HG03439 (cell line): ENCODE measurements at regions not wholly inside any gene's neighbourhood (a gene's known extent, or its start where the extent isn't known, plus 50 kb on each side); places are given as distances from the start of the nearest gene placed in this dataset.
"Not testable (repeated sequence)": the region's sequence is repeated elsewhere in the genome, so short reads cannot be mapped to it uniquely, and the experiment has no call there.

Experiments
- ATAC-seq: cut with Tn5 transposase; IDR thresholded peaks from one replicate; pipeline ENCODE4 v1.9.1; 2021; ENCODE audit warnings: mild to moderate bottlenecking, moderate library complexity; ENCODE audit not compliant: unreplicated experiment

DNA sequence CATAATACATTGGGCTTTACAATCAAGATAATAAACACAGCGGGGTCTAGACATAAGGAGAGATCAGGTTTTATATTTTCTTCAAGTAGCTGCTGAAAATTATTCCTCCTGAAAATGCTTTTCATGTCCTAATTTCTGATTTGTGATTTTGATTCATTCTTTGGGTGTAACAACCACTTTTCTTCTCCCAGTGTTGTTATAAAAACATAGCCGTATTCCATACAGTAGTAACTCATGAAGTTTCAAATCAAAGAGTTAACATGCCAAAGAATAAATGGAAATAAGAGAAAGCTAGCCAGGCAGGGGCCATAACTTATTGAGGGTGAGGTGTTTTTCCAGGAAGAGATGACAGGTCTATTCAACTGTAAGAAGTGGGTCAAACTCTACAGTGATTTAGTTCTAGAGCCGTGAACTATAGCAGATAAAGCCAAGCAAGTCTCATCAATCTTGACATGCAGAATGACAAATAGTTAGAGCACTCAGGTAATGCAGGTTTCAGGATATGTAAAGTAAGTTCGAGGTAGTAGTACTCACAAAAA, 934.4 kb upstream of the SLITRK1 start:
- no peak for ATAC-seq

DNA sequence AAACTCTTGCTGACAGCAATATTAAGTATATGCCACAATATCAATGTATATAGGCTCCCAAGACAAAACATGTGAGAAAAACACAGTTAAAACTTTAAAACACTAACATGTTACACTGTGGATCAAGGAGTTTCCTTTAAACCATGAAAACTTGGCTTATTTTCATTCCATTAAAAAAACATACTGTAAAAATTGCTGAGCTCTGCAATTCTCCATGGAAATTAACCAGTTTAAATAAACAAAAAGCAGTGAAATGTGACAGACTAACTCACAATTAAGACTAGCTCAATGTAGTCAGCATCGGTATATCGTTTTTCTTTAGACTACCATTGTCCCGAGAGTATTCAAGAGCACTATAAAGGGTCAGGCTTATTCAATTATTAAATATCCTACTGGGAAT, 930.5 kb upstream of the SLITRK1 start:
- ATAC-seq: no peak

DNA sequence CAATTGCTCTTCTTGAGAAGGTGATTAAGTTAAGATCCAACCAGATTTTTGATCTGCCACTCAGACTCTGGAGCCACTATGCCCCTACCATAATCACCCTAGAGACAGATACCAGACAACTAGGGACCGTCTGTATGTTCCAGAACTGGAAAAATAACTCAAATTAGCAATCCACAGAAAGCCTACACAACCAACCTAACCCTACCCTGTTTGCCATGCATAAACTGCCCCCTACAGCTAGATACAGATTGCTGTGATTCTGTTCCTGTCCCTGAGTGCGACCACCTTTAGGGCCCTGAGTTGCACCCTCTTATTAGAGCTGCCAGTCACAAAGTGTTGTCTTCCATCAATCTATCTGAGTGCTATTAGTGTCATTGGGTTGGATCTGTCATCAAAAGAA, 929.8 kb upstream of the SLITRK1 start:
- ATAC-seq: no peak

DNA sequence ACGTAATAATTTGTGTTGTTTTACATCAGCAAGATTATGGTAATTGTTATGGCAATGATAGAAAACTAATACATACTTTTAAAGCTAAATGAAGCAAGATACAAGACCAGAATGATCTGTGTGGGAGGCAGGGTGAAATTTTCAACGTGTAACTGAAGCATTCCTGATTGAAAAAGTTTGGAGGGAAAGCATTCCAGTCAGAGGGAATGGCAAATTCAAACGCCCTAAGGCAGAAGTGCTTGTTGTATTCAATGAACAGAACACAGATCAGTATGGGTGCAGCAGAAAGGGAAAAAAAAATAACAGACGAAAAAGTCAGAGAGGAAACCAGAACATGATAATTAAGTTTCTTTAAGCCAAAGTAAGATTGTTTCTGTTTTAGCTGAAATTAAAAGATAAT, 928.5 kb upstream of the SLITRK1 start:
- no peak for ATAC-seq

DNA sequence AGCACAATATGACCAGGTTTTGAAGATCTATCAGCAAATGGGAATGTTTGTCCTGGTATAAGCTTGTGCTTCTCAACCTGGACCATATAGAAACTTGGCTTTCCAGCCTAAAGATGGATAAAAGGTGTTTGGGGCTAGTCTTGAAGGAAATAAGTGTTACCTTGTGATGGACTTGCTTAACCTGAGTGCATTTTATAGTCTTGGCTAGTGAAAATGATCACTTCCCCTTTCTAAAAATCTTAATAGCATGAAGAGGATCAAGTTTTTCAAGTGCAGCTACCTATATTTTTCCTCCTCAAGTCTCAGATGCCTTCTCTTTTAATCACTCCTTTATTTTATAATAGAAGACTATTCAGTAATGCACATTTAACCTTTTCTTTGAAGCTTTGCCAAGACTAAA, 919.8 kb upstream of the SLITRK1 start:
- ATAC-seq: no peak

DNA sequence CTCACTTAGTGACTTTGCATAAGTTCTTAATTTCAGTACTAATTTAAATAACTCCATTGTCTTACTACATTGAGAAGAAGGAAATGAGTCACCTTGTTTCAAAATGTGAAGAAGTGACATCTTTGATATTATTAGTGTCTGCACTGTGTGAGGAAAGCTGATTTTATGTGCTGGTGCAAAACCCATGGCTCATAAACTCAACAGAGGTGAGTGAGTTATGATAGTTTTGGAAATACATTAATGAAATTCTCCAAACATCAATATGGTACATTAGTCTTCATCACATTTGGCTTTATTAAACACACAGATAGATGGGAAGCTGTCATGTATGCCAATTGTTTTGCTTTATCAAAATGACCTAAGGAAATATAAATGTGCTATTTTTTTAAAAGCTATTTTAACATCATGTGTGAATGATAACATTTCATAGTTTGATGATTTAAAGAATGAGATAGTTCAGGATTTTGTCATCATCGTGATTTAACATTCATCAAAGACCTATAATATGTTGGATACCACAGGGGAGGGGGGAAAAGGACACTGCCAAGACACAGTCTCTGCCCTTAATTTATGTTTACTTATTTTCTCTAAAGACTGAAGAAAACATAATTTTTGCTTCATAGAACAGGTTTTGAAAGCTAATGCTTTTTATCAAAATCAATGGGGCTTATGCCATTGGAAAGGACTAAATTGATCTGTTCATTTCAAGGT, 902.3 kb upstream of the SLITRK1 start:
- ATAC-seq: no peak

GRCh38 chr13:84777316-84777715, 895.0 kb upstream of the SLITRK1 start:
- ATAC-seq: no peak

- ATAC-seq: no peak
These were observed 894.3 kb upstream of the SLITRK1 start for GRCh38 chr13:84776593-84776992.

GRCh38 chr13:84775920-84776319, 893.6 kb upstream of the SLITRK1 start:
- ATAC-seq: not testable (repeated sequence)

DNA sequence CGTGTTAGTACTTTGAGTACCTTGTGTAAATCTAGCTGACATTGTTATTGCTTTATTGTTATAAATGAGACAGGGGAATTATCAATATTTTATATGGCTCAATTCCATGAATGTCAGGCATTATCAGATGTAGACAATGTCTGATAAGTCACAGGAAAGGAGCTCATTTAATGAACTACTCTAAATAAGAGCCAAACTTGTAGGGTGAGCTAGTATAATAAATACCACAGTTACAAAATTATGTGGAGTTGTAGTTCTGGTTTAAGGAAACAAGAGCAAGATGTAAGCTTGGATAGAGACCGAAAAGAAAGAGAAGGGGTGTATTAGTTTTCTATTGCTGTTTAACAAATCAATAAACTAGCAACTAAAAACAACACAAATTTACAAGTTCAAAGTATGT, 891.8 kb upstream of the SLITRK1 start:
- ATAC-seq: no peak

- ATAC-seq: no peak
These were observed 878.7 kb upstream of the SLITRK1 start for GRCh38 chr13:84760956-84761355.

DNA sequence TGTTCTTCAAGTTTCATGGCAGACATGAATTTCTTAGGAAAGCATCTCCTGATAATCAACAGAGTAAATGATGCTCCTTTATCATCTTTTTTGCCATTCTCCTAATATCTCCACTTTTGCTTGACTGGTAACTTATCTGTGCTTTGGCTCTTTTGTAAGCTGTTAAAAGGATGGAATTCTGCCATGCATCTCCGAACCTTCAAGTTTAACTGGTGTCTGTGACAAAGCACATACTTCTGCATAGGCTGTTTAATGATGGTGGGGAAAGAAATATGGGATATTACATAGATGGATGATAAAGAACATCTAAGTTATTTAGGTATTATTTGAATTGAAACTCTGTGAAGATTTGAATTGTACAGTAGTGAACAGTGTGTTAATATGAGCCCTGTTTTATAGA, 866.9 kb upstream of the SLITRK1 start:
- no peak for ATAC-seq

DNA sequence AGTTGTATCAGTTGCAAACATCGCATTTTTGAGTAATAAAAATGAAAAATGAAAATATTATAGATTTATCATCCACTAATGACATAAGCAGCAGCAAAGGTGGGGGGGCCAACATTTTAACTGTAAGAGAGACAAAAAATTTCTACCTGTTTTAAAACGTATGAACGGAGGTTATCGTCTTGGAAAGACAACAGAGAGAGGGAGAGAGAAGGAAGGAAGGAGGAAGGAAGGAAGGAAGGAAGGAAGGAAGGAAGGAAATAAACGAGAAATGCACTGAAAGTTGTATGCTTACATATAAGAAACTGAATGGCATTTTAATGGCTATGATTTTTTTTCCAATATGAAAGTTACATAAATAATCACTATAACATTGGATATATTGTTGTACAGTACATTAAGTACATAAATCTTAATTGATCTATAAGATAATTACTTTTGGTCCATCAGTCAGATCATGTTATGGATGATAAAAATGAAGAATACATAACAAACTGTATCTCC, 862.8 kb upstream of the SLITRK1 start:
- ATAC-seq: no peak

- ATAC-seq: no peak
These were observed 861.9 kb upstream of the SLITRK1 start for GRCh38 chr13:84744203-84744602.

DNA sequence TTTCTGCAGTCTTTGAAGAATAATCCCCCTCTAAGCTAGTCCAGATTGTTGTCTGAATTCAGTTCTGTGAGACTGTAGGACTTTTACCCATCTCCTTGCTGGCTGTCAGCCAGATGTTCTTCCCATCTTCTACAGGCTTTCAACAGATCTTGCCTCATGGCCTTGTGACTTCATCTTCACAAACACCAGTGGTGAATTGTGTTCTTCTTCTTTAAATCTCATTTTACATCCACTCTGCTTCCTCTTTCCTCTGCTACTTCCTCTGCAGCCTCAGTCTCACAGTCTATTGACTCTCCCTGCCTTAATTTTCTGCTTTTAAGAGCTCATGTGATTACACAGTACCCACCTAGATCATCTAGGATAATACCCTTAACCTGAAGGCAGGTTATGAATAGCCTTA, 859.0 kb upstream of the SLITRK1 start:
- no peak for ATAC-seq

GRCh38 chr13:84739021-84739420, 856.7 kb upstream of the SLITRK1 start:
- no peak for ATAC-seq

- no peak for ATAC-seq
These were observed 855.4 kb upstream of the SLITRK1 start for GRCh38 chr13:84737661-84738060.

DNA sequence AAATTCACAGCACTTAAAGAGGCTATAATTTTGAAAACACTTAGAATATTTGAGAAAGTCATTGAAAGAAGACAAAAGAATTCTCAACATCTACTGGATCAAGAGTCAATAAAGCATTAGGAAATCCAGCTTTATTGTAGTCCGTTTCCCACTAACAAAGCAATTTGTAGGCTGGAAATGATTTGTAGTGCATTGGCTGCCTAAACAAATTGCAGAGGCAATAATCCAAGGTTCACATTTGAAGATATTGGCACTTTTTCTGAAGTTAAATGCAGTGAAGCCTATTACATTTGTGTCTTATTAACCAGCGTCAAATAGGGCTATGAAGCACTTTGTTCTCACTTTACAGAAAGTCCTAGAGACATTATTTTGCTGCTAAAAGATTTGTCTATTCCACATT, 848.1 kb upstream of the SLITRK1 start:
- ATAC-seq: no peak

DNA sequence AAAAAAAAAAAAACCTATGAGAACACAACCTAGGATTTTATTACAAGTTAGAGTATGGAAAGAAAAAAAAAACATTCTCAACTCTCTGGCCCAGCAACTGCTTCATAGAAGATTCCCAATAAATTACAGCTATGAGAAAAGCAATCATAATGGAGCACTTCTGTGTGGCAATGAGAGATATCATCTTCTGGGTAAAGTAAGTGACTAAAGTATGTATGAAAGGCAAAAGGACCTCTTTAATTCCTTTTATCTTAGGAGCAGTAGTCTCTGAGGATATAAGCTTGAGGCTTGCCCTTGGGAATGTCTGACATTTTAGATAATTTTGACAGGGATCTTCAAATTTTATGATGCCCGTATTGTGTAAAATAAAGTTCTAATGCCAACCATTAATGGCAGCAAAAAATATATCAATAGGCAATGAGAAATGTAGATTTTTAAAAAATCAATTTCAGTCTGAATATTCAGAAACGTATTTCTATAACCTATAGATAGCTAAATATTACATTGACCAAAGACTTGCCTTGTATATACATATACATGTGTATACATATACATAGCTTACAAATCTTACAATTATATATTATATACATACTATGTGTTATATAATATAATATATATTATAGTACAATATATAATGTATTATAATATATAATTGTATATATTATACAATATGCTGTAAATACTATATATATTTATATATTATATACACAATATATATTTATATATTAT, 823.9 kb upstream of the SLITRK1 start:
- ATAC-seq: no peak

DNA sequence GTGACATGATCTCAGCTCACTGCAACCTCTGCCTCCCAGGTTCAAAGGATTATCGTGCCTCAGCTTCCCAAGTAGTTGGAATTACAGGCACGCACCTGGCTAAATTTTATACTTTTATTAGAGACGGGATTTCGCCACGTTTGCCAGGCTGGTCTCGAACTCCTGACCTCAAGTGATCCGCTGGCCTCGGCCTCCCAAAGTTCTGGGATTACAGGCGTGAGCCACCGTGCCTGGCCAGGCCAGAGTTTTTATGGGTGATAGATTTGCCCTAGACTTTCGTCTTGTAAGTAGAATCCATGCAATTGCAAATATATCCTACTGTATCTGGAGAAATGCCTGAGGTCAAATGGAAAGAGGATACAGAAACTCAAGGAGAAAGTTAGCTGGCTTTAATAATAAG, 819.9 kb upstream of the SLITRK1 start:
- ATAC-seq: no peak

DNA sequence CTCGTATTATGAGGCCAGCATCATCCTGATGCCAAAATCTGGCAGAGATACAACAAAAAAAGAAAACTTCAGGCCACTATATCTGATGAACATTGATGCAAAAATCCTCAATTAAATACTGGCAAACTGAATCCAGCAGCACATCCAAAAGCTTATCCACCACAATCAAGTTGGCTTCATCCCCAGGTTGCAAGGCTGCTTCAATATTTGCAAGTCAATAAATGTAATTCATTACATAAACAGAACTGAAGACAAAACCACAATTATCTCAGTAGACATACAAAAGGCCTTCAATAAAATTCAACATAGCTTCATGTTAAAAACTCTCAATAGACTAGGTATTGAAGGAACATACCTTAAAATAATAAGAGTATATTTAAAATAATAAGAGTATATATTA, 815.3 kb upstream of the SLITRK1 start:
- ATAC-seq: not testable (repeated sequence)

- ATAC-seq: no peak
These were observed 804.7 kb upstream of the SLITRK1 start for GRCh38 chr13:84686973-84687372.
